SH-SY5Y (cell line): ENCODE measurements at regions not wholly inside any gene's neighbourhood (a gene's known extent, or its start where the extent isn't known, plus 50 kb on each side); places are given as distances from the start of the nearest gene placed in this dataset.

Source experiments
- GATA2 ChIP-seq: IDR thresholded peaks from 2 replicates; pipeline ENCODE4 v1.6.1; 2011; ENCODE audit warnings: mild to moderate bottlenecking, low read depth, low read length
- GATA3 ChIP-seq: IDR thresholded peaks from 2 replicates; pipeline ENCODE4 v1.6.1; 2011; ENCODE audit warnings: low read depth, mild to moderate bottlenecking, low read length, moderate library complexity

- TF ChIP-seq GATA3 (no peak), GATA2 (no peak)
Measured at GRCh38 chr7:1322240-1323110, 89.8 kb downstream of the UNCX start.

GRCh38 chr7:1323178-1324027, 90.7 kb downstream of the UNCX start:
- TF ChIP-seq GATA3 (no peak), GATA2 (no peak)

- TF ChIP-seq GATA3, result no peak
- no peak for TF ChIP-seq GATA2
Measured at GRCh38 chr7:1324028-1324900, 91.6 kb downstream of the UNCX start.

- TF ChIP-seq GATA2, result no peak
- TF ChIP-seq GATA3, result no peak
Measured at GRCh38 chr7:1325246-1325645, 92.6 kb downstream of the UNCX start.

GRCh38 chr7:1325646-1326510, 93.2 kb downstream of the UNCX start:
- TF ChIP-seq GATA3 (no peak), GATA2 (no peak)

- no peak for TF ChIP-seq GATA3
- TF ChIP-seq GATA2, result no peak
Measured at GRCh38 chr7:1326511-1326785, 93.8 kb downstream of the UNCX start.

- no peak for TF ChIP-seq GATA3
- TF ChIP-seq GATA2, result no peak
Measured at GRCh38 chr7:1329261-1329660, 96.6 kb downstream of the UNCX start.

GRCh38 chr7:1329966-1330800, 97.5 kb downstream of the UNCX start:
- TF ChIP-seq GATA3 (no peak), GATA2 (no peak)

GRCh38 chr7:1330801-1331425, 98.2 kb downstream of the UNCX start:
- TF ChIP-seq GATA3 (no peak), GATA2 (no peak)

- TF ChIP-seq GATA3 (no peak), GATA2 (no peak)
Measured at GRCh38 chr7:1331561-1332467, 99.1 kb downstream of the UNCX start.

- TF ChIP-seq GATA2, result no peak
- TF ChIP-seq GATA3, result no peak
Measured at GRCh38 chr7:1336509-1336908, 103.8 kb downstream of the UNCX start.
